CD8-positive, alpha-beta memory T cell (primary cell): ENCODE measurements at regions not wholly inside any gene's neighbourhood (a gene's known extent, or its start where the extent isn't known, plus 50 kb on each side); places are given as distances from the start of the nearest gene placed in this dataset.

Source experiments
- CTCF ChIA-PET: fragments of 350-600 bp; sonication (Branson Sonifier 250); formaldehyde crosslinking; loops from one replicate; lab custom pipeline; 2021; ENCODE audit warnings: antibody characterized with exemption; lab: Charles Lee
- POLR2A ChIA-PET: fragments of 350-600 bp; sonication (Branson Sonifier 250); formaldehyde crosslinking; loops from one replicate; lab custom pipeline; 2021; ENCODE audit warnings: antibody characterized with exemption; lab: Charles Lee
- DNase-seq, 5 donors: peaks; one replicate each; pipeline versions ENCODE4 v3.0.0 to v3.0.0-alpha.2; 2020 to 2022; ENCODE audit warnings: mixed read lengths in 1 of 5
- H3K27ac ChIP-seq: one replicate; pipeline ENCODE4 v1.7.0; 2013; ENCODE audit warnings: low read depth, mild to moderate bottlenecking, low read length, moderate library complexity
- H3K27me3 ChIP-seq: 2 replicates; pipeline ENCODE4 v1.7.0; 2013; ENCODE audit warnings: low read length, mild to moderate bottlenecking; ENCODE audit not compliant: insufficient read depth, poor library complexity, severe bottlenecking
- H3K36me3 ChIP-seq: 2 replicates; pipeline ENCODE4 v1.7.0; 2013; ENCODE audit warnings: mild to moderate bottlenecking, low read length, moderate library complexity; ENCODE audit not compliant: insufficient read depth
- H3K4me1 ChIP-seq: 2 replicates; pipeline ENCODE4 v1.7.0; 2013; ENCODE audit warnings: mild to moderate bottlenecking, low read length, moderate library complexity; ENCODE audit not compliant: insufficient read depth
- H3K4me3 ChIP-seq: 2 replicates; pipeline ENCODE4 v1.7.0; 2013; ENCODE audit warnings: mild to moderate bottlenecking, low read length
- H3K9me3 ChIP-seq: 2 replicates; pipeline ENCODE4 v1.7.0; 2013; ENCODE audit warnings: mild to moderate bottlenecking, low read length
- H3K27ac Mint-ChIP-seq, 8 donors: one replicate each; pipeline ENCODE4 v1.8.0; 2020 to 2021; ENCODE audit warnings: mixed read lengths in 8 of 8, mild to moderate bottlenecking in 6 of 8, inconsistent platforms in 3 of 8, moderate library complexity in 3 of 8
- H3K27me3 Mint-ChIP-seq, 2 donors: one replicate each; pipeline ENCODE4 v1.8.0; 2020 to 2021; ENCODE audit warnings: mixed read lengths in 2 of 2, mild to moderate bottlenecking in 1 of 2, moderate library complexity in 1 of 2
- H3K36me3 Mint-ChIP-seq, 3 donors: one replicate each; pipeline ENCODE4 v1.8.0; 2020 to 2021; ENCODE audit warnings: mixed read lengths in 3 of 3, inconsistent platforms in 1 of 3, mild to moderate bottlenecking in 1 of 3
- H3K4me1 Mint-ChIP-seq, 3 donors: one replicate each; pipeline ENCODE4 v1.8.0; 2020 to 2021; ENCODE audit warnings: mixed read lengths in 3 of 3, inconsistent platforms in 1 of 3, mild to moderate bottlenecking in 1 of 3
- H3K4me3 Mint-ChIP-seq, 7 donors: one replicate each; pipeline ENCODE4 v1.8.0; 2020 to 2021; ENCODE audit warnings: mixed read lengths in 7 of 7, mild to moderate bottlenecking in 6 of 7, moderate library complexity in 4 of 7, inconsistent platforms in 2 of 7
- H3K9me3 Mint-ChIP-seq, 5 donors: one replicate each; pipeline ENCODE4 v1.8.0; 2020 to 2022; ENCODE audit warnings: mixed read lengths in 5 of 5, mild to moderate bottlenecking in 3 of 5, moderate library complexity in 2 of 5, inconsistent platforms in 1 of 5

- Mint-ChIP-seq H3K4me1 (no peaks in the 10 kb centered on the region), H3K36me3 (no peaks in the 10 kb centered on the region), H3K27me3 (no peaks in the 10 kb centered on the region), H3K27ac (no peak overlapping the region), H3K9me3 (no peaks in the 10 kb centered on the region), H3K4me3 (no peak overlapping the region)
- POLR2A ChIA-PET: no interaction called here
- no peak for DNase-seq
- Histone ChIP-seq H3K27ac (no peak overlapping the region), H3K36me3 (no peaks in the 10 kb centered on the region), H3K4me1 (no peaks in the 10 kb centered on the region), H3K27me3 (no peaks in the 10 kb centered on the region), H3K9me3 (no peaks in the 10 kb centered on the region), H3K4me3 (no peak overlapping the region)
- CTCF ChIA-PET: no interaction called here
Measured at GRCh38 chr6:147141711-147142308, 62.4 kb upstream of the STXBP5 start.

GRCh38 chr6:147142684-147143245, 61.5 kb upstream of the STXBP5 start:
- H3K4me3 Mint-ChIP-seq: no peak overlapping the region
- Histone ChIP-seq H3K27me3 (no peaks in the 10 kb centered on the region), H3K4me3 (no peak overlapping the region), H3K9me3 (no peaks in the 10 kb centered on the region), H3K27ac (no peak overlapping the region), H3K4me1 (no peaks in the 10 kb centered on the region), H3K36me3 (no peaks in the 10 kb centered on the region)
- no peak overlapping the region for H3K27ac Mint-ChIP-seq
- H3K36me3 Mint-ChIP-seq: no peaks in the 10 kb centered on the region
- no peaks in the 10 kb centered on the region for H3K4me1 Mint-ChIP-seq
- ChIA-PET CTCF (no interaction called here), POLR2A (no interaction called here)
- no peaks in the 10 kb centered on the region for H3K9me3 Mint-ChIP-seq
- DNase-seq: no peak
- H3K27me3 Mint-ChIP-seq: no peaks in the 10 kb centered on the region

- ChIA-PET POLR2A (no interaction called here), CTCF (no interaction called here)
- no peak for DNase-seq
- Histone ChIP-seq H3K4me1 (no peaks in the 10 kb centered on the region), H3K36me3 (no peaks in the 10 kb centered on the region), H3K27ac (no peak overlapping the region), H3K4me3 (no peak overlapping the region), H3K27me3 (no peaks in the 10 kb centered on the region), H3K9me3 (no peaks in the 10 kb centered on the region)
- H3K27me3 Mint-ChIP-seq: peaks cover 5 to 6% of the 10 kb centered on the region in 2 donors
- no peaks in the 10 kb centered on the region for H3K4me1 Mint-ChIP-seq
- peaks cover 0 to 7% (median 0%) of the 10 kb centered on the region in 3 donors for H3K36me3 Mint-ChIP-seq
- no peak overlapping the region for H3K4me3 Mint-ChIP-seq
- H3K27ac Mint-ChIP-seq: no peak overlapping the region
- no peaks in the 10 kb centered on the region for H3K9me3 Mint-ChIP-seq
Measured at GRCh38 chr6:147149092-147149491, 55.1 kb upstream of the STXBP5 start.

GRCh38 chr6:147149826-147150225, 54.4 kb upstream of the STXBP5 start:
- DNase-seq: no peak
- CTCF ChIA-PET: interaction anchor here (0.5 kb wide), 1 partner anchor 16 kb away, joined by 3 read pairs; no protein-coding TSS in a partner anchor
- Histone ChIP-seq H3K36me3 (no peaks in the 10 kb centered on the region), H3K9me3 (no peaks in the 10 kb centered on the region), H3K4me1 (no peaks in the 10 kb centered on the region), H3K27ac (no peak overlapping the region), H3K27me3 (no peaks in the 10 kb centered on the region), H3K4me3 (no peak overlapping the region)
- POLR2A ChIA-PET: no interaction called here
- Mint-ChIP-seq H3K4me1 (no peaks in the 10 kb centered on the region), H3K4me3 (no peak overlapping the region), H3K27me3 (peaks cover 5 to 6% of the 10 kb centered on the region in 2 donors), H3K36me3 (peaks cover 0 to 7% (median 0%) of the 10 kb centered on the region in 3 donors), H3K27ac (no peak overlapping the region), H3K9me3 (no peaks in the 10 kb centered on the region)

- H3K27ac Mint-ChIP-seq: no peak overlapping the region
- Histone ChIP-seq H3K27me3 (no peaks in the 10 kb centered on the region), H3K36me3 (no peaks in the 10 kb centered on the region), H3K9me3 (no peaks in the 10 kb centered on the region), H3K4me3 (no peak overlapping the region), H3K27ac (no peak overlapping the region), H3K4me1 (no peaks in the 10 kb centered on the region)
- H3K4me1 Mint-ChIP-seq: no peaks in the 10 kb centered on the region
- CTCF ChIA-PET: no interaction called here
- POLR2A ChIA-PET: no interaction called here
- H3K36me3 Mint-ChIP-seq: peaks cover 0 to 7% (median 0%) of the 10 kb centered on the region in 3 donors
- no peak overlapping the region for H3K4me3 Mint-ChIP-seq
- no peak for DNase-seq
- no peaks in the 10 kb centered on the region for H3K9me3 Mint-ChIP-seq
- H3K27me3 Mint-ChIP-seq: peaks cover 5 to 6% of the 10 kb centered on the region in 2 donors
Measured at GRCh38 chr6:147150293-147150692, 53.9 kb upstream of the STXBP5 start.
